Suprapubic skin (tissue), 4 donors: ENCODE measurements at regions not wholly inside any gene's neighbourhood (a gene's known extent, or its start where the extent isn't known, plus 50 kb on each side); places are given as distances from the start of the nearest gene placed in this dataset.

Experiments used
- DNase-seq, 2 donors: peaks; one replicate each; pipeline ENCODE4 v3.0.0-alpha.2; 2019; ENCODE audit warnings: low spot score in 2 of 2
- H3K27ac ChIP-seq: fragments of 200-600 bp; sonication (generic); one replicate; pipeline ENCODE4 v1.5.1; 2019
- H3K27me3 ChIP-seq: fragments of 200-600 bp; sonication (generic); one replicate; pipeline ENCODE4 v1.5.1; 2019
- H3K36me3 ChIP-seq: fragments of 200-600 bp; sonication (generic); one replicate; pipeline ENCODE4 v1.5.1; 2019
- H3K4me1 ChIP-seq: fragments of 200-600 bp; sonication (generic); one replicate; pipeline ENCODE4 v1.5.1; 2019
- H3K4me3 ChIP-seq: fragments of 200-600 bp; sonication (generic); one replicate; pipeline ENCODE4 v1.5.1; 2019; ENCODE audit warnings: mild to moderate bottlenecking
- H3K9me3 ChIP-seq: fragments of 200-600 bp; sonication (generic); one replicate; pipeline ENCODE4 v1.5.1; 2019
- CTCF ChIP-seq, 2 donors: fragments of 200-600 bp in 1 of 2; fragments of 450-650 bp in 1 of 2; sonication (generic) in 1 of 2; IDR thresholded peaks; one replicate each; pipeline ENCODE4 v1.5.1; 2016 to 2019; ENCODE audit warnings: antibody characterized with exemption in 2 of 2, mild to moderate bottlenecking in 1 of 2, moderate library complexity in 1 of 2
- EP300 ChIP-seq: sonication (generic); formaldehyde crosslinking; IDR thresholded peaks from one replicate; pipeline ENCODE4 v1.6.1; 2017; ENCODE audit warnings: antibody characterized with exemption
- POLR2A ChIP-seq, 2 donors: fragments of 450-650 bp; IDR thresholded peaks; one replicate each; pipeline ENCODE4 v1.6.1; 2017; ENCODE audit warnings: antibody characterized with exemption in 2 of 2, mild to moderate bottlenecking in 2 of 2, moderate library complexity in 2 of 2
- POLR2AphosphoS5 ChIP-seq, 3 donors: sonication (generic); formaldehyde crosslinking; IDR thresholded peaks; one replicate each; pipeline ENCODE4 v1.6.1; 2017; ENCODE audit warnings: antibody characterized with exemption in 3 of 3
- WGBS: methylation state at CpG from one replicate; pipeline ENCODE4 v1.1.5; 2018; 5-methylcytosine and 5-hydroxymethylcytosine counted together

DNA sequence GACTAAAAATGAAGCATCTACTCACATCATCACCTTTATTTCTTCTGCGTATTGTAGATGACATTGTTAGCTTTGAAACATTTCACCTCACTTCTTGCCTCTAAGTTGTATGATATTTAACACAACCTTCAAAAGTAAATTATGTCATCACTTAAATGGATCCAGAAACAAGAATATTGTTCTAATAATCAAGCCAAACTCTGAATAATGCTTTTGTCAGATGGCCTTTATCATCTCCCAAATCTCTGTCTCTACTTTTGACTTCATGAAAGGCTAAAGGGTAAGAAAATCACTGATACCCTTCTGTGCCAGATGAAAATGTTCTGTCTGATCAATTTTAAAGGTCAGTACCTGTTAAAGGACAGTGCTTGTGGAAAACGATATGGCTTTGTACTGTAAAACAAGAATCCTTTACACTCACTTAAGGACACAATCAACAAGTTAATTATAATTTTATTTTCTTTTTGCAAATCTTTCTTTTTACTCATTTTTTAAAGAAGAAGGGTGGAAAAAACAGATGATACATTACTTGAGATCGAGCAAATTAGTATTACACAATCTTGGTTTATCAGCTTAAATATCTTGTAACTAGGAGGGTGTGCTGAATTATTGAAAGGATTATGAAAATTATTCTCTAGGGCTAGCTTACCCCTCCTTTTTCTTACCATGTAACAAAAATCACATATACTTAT lies 309.4 kb upstream of the IGFBP3 start:
- Histone ChIP-seq H3K27ac (no peak overlapping the region), H3K27me3 (no peaks in the 10 kb centered on the region), H3K36me3 (no peaks in the 10 kb centered on the region), H3K4me1 (peaks cover 11% of the 10 kb centered on the region), H3K4me3 (no peak overlapping the region), H3K9me3 (no peaks in the 10 kb centered on the region)
- 23% methylated on average over 3 of the region's 3 CpGs for WGBS
- no peak for TF ChIP-seq POLR2AphosphoS5 (IDR thresholded peaks at IDR 0.05)
- TF ChIP-seq EP300 = no peak
- TF ChIP-seq POLR2A (IDR thresholded peaks at IDR 0.05) = no peak
- no peak for TF ChIP-seq CTCF (IDR thresholded peaks at IDR 0.05)
- DNase-seq = no peak

- WGBS = 63% methylated on average over 4 of the region's 4 CpGs
- DNase-seq = no peak
- no peak for TF ChIP-seq EP300
- TF ChIP-seq POLR2AphosphoS5 (IDR thresholded peaks at IDR 0.05) = no peak
- no peak for TF ChIP-seq POLR2A (IDR thresholded peaks at IDR 0.05)
- no peak for TF ChIP-seq CTCF (IDR thresholded peaks at IDR 0.05)
- Histone ChIP-seq H3K27ac (peak overlapping the region; percentile 24), H3K9me3 (no peaks in the 10 kb centered on the region), H3K36me3 (no peaks in the 10 kb centered on the region), H3K4me1 (peaks cover 11% of the 10 kb centered on the region), H3K27me3 (no peaks in the 10 kb centered on the region), H3K4me3 (no peak overlapping the region)
These were observed 308.3 kb upstream of the IGFBP3 start for GRCh38 chr7:46229409-46229808.

DNA sequence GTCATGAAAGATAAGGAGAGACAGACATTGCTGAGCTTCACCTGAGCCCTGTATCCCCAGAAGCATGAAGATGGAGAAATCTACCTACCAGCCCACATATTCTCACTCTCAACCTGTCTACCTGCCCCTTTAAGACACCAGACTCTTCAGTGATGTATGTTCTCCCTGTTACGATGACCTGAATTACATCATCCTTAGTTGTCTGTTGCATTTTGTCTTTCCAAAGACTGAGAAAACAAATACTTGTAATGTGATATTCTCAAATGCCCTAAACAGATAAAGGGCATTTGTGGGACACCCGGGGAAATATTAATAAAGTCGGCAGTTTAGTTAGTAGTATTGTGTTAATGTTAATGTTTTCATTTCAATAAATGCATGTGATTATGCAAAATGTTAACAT lies 305.8 kb upstream of the IGFBP3 start:
- no peak overlapping the region for H3K4me3 ChIP-seq
- H3K36me3 ChIP-seq = no peaks in the 10 kb centered on the region
- no peak overlapping the region for H3K27ac ChIP-seq
- no peaks in the 10 kb centered on the region for H3K9me3 ChIP-seq
- TF ChIP-seq CTCF (IDR thresholded peaks at IDR 0.05) (no peak), POLR2A (IDR thresholded peaks at IDR 0.05) (no peak), POLR2AphosphoS5 (IDR thresholded peaks at IDR 0.05) (no peak), EP300 (no peak)
- 68% methylated on average over 3 of the region's 3 CpGs for WGBS
- no peaks in the 10 kb centered on the region for H3K27me3 ChIP-seq
- DNase-seq = no peak
- H3K4me1 ChIP-seq = peaks cover 11% of the 10 kb centered on the region

GRCh38 chr7:46224363-46224762 lies 303.3 kb upstream of the IGFBP3 start:
- no peaks in the 10 kb centered on the region for H3K9me3 ChIP-seq
- no peak overlapping the region for H3K27ac ChIP-seq
- H3K36me3 ChIP-seq = no peaks in the 10 kb centered on the region
- H3K4me3 ChIP-seq = no peak overlapping the region
- peaks cover 4% of the 10 kb centered on the region for H3K4me1 ChIP-seq
- no peak for DNase-seq
- 68% methylated on average over 5 of the region's 5 CpGs for WGBS
- TF ChIP-seq POLR2A (IDR thresholded peaks at IDR 0.05) (no peak), EP300 (no peak), POLR2AphosphoS5 (IDR thresholded peaks at IDR 0.05) (no peak), CTCF (IDR thresholded peaks at IDR 0.05) (no peak)
- no peaks in the 10 kb centered on the region for H3K27me3 ChIP-seq

DNA sequence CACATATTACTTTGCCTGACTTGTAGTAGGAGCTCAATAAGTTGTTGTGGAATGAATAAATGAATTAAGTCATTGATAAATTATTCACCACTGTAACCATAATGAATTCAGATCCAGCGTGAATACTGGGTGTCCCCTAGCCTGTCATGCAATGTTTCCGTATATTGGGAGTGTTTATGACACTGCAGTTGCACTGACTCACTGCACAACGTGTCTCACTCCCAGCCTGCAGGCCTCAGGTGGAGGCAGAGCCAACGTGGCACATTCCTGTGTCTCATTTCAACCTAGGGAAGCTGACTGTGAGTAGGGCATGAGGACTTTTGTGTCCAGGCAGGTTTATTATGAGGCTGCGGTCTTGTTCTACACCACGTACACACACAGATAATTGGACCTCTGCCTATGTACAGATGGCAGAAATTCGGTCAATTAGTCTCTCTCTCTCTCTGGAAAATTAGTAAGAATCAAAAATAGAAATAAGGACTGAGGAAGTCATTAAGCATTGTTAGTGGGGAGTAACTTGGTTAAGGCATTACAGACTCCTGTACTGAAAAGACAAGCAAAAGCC lies 299.1 kb upstream of the IGFBP3 start:
- DNase-seq = no peak
- H3K4me3 ChIP-seq = no peak overlapping the region
- no peaks in the 10 kb centered on the region for H3K9me3 ChIP-seq
- TF ChIP-seq POLR2AphosphoS5 (IDR thresholded peaks at IDR 0.05) = peak in 2 of 3 donors; percentile 15 to 36
- TF ChIP-seq EP300 = no peak
- H3K27ac ChIP-seq = peak overlapping the region; percentile 32
- H3K27me3 ChIP-seq = no peaks in the 10 kb centered on the region
- 55% methylated on average over 7 of the region's 7 CpGs for whole genome bisulfite sequencing
- H3K4me1 ChIP-seq = peaks cover 20% of the 10 kb centered on the region
- no peaks in the 10 kb centered on the region for H3K36me3 ChIP-seq
